GM18909 (cell line): ENCODE measurements at regions not wholly inside any gene's neighbourhood (a gene's known extent, or its start where the extent isn't known, plus 50 kb on each side); places are given as distances from the start of the nearest gene placed in this dataset.
"Not testable (repeated sequence)": the region's sequence is repeated elsewhere in the genome, so short reads cannot be mapped to it uniquely, and the experiment has no call there.

Source experiments
- ATAC-seq: cut with Tn5 transposase; IDR thresholded peaks from one replicate; pipeline ENCODE4 v1.9.1; 2021; ENCODE audit warnings: mild to moderate bottlenecking; ENCODE audit not compliant: unreplicated experiment, poor library complexity

- no peak for ATAC-seq
These were observed 654.9 kb upstream of the SYT4 start for GRCh38 chr18:43932140-43932539.

GRCh38 chr18:43933177-43933576 is 655.9 kb upstream of the SYT4 start:
- ATAC-seq: no peak

DNA sequence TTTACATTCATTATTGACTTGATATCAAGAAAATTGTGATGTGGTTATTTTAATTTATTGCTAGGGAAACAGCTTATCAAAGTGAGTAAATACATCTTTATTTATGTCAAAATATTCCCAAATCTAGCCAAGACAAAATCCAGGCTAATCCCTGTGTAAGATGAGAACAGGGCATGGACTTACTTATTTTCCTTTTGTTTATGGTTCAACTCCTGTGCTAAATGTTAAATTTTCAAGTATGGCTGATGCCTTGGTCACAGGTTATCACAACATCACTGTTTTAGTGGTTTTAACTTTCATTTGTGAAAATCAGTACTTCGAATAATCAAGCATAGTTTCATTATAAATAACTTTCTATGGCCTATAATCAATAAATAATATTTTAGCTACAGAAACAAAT is 657.0 kb upstream of the SYT4 start:
- no peak for ATAC-seq

DNA sequence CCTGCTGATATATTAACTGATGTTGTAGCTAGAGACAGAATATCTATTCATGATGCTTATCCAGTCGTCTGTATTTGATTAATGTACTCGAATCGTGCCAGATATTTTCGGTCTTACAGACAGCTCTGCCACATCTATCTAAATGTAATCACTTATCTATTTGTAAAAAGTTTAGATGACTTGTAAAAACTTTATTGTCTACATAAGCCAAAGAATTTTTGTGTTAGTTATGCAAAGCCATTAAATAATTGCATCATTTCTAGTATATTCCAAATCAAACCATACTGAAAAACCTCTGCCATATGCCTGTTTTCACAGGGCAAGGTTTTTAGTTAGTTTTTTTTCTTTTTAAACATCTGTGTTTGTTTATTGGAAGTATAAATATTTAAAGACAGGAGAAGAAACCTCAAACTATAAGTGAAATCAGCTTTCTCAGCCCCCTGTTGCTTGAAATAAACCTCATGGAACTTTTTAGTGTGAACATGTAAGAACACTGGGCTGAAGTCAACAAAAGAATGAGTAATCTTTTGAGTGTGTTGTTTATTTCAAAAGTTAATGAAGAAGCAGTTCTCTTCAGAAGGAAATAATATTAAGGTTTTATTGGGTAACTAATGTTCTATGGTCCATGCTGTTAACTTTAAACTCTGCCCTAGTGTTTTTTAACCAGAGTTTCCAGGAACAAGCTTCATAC is 657.6 kb upstream of the SYT4 start:
- ATAC-seq: no peak

DNA sequence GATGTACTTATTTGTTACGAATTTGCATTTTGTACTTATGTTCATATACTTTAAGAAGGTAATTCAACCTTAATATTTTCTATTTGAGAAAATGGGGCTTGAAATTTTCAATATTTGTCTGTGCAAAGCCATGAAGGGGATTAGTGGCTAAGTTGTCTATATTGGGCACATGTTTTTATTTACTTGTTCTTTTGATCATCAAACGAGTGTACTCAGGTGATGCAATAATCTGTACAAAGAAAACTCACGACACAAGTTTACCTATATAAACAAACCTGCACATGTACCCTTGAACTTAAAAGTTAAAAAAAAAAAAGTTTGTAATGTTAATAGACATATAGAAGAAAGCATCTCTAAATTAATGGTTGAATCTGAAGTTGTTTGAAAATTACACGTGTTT is 658.9 kb upstream of the SYT4 start:
- no peak for ATAC-seq

DNA sequence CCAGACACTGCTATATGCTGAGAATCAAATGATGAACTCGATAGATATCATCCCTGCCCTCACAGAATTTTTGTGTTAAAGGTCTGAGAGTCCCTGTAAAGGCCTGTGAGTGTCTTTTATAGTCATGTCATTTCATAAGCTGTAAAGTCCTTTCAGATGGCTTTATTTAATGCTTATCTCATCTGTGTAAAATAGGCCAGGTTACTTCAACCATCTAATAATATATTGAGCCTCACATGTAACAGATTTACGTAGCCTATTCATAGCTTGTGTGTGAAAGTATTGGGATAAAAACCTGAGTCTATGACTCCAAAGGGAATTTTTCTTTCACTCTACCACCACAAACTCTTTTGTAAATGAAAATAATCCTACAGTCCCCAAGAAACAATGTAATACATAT is 672.0 kb upstream of the SYT4 start:
- ATAC-seq: no peak

DNA sequence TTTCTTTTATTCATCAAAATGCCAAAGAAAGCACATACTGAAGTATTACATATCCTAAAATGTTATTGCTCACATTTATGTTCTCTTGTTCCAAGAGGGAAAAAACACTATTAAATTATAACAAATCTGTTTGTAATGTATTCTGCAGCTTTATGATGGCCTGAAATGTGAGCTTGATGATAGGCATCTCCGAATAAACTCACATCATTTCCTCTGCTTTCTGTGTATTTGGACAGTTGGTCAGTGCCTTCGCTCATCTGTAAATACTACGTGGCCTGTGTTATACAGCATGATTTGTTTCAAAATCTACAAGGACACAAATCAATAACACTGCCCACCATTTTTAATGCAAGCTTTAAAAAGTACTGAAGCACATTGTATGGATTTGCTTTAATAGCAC is 672.8 kb upstream of the SYT4 start:
- no peak for ATAC-seq

- no peak for ATAC-seq
These were observed 675.1 kb upstream of the SYT4 start for GRCh38 chr18:43952398-43952797.

GRCh38 chr18:43961722-43962121 is 684.4 kb upstream of the SYT4 start:
- ATAC-seq: no peak

GRCh38 chr18:43964666-43965065 is 687.4 kb upstream of the SYT4 start:
- no peak for ATAC-seq

DNA sequence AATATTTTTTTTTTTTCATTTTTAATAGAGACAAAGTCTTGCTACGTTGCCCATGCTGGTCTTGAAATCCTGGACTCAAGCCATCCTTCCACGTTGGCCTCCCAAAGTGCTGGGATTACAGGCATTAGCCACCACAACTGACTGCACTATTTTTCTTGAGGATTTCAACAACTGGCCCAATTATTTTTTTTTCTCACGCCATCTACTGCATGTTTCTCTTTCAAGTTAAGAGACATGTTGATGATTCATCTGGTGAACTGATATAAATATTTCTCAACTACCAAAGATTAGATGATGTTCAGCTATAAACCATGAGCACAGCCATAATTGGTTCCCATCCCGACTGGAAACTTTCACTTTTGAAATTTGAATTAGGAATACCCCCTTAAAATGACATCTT is 688.4 kb upstream of the SYT4 start:
- ATAC-seq: no peak

- no peak for ATAC-seq
These were observed 693.4 kb upstream of the SYT4 start for GRCh38 chr18:43970656-43971055.

DNA sequence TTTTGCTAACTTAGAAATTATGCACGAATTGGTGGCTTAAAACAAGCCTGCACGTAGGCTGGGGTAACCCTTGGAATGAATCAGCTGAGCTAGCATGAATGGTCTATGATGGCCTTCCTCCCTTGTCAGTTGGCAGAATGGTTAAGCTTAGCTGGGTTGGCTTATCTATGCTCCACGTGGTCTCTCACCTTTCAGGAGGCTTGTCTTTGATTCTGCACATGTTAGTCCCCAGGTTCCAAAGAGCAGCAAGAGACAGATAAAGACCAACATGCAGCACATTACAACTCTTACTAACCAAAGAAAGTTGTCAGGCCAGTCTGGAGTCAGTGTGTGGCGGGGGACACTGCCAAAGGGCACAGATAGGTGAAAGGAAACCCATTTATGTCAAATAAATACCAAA is 700.9 kb upstream of the SYT4 start:
- no peak for ATAC-seq

- no peak for ATAC-seq
These were observed 698.1 kb upstream of the SETBP1 start for GRCh38 chr18:43982582-43982981.

DNA sequence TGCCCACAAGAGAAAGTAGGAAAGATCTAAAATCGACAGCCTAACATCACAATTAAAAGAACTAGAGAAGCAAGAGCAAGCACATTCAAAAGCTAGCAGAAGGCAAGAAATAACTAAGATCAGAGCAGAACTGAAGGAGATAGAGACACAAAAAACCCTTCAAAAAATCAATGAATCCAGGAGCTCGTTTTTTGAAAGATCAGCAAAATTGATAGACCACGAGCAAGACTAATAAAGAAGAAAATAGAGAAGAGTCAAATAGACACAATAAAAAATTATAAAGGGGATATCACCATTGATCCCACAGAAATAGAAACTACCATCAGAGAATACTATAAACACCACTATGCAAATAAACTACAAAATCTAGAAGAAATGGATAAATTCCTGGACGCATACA is 693.6 kb upstream of the SETBP1 start:
- not testable (repeated sequence) for ATAC-seq

- no peak for ATAC-seq
These were observed 687.9 kb upstream of the SETBP1 start for GRCh38 chr18:43992741-43993140.

GRCh38 chr18:43994381-43994780 is 686.3 kb upstream of the SETBP1 start:
- ATAC-seq: no peak

GRCh38 chr18:44013871-44014270 is 666.8 kb upstream of the SETBP1 start:
- no peak for ATAC-seq

- ATAC-seq: no peak
These were observed 655.3 kb upstream of the SETBP1 start for GRCh38 chr18:44025421-44025820.

DNA sequence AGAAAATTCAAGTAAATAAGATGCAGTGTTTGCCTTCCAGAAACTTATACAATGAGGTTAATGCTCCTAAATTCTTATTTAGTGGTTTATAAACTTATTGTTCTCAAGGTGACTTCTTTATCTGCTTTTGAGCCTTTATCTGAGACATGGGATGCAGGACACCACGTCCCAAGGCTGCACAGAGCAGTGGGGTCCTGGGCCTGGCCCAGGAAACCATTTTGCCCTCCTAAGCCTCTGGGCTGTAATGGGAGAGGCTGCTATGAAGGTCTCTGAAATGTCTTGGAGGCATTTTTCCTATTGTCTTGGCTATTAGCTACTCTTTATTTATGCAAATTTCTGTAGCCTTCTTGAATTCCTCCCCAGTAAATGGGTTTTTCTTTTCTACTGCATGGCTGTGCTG is 652.6 kb upstream of the SETBP1 start:
- no peak for ATAC-seq

GRCh38 chr18:44031063-44031462 is 649.6 kb upstream of the SETBP1 start:
- no peak for ATAC-seq

DNA sequence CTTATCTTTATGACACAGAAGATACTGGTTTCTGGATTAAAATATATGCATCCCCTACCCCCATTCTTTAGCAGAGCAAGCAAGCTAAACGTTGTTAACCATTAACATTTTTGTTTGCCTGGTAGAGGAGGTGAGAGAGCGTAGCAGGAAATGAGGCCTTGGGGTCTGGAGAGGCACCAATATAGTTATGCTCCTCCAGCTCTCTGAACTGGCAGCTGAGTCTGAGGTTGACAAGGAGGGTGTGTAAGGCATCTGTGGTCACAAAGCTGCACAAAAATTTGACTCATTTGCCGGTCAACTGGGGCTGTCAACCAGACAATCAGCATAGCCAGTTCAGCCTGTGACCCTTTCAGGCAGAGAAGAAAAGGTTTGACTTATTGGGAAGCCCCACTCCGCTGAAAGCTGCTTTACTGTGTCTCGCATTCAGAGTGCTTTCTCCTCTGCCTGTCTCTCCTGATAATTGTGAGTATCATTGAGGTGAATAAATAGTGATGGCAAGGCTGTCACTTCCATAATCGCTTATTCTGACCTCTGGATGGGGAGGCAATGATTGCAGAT is 647.5 kb upstream of the SETBP1 start:
- ATAC-seq: peak; percentile 79
